ENCODE measurements at regions not wholly inside any gene's neighbourhood (a gene's known extent, or its start where the extent isn't known, plus 50 kb on each side); places are given as distances from the start of the nearest gene placed in this dataset.

DNA sequence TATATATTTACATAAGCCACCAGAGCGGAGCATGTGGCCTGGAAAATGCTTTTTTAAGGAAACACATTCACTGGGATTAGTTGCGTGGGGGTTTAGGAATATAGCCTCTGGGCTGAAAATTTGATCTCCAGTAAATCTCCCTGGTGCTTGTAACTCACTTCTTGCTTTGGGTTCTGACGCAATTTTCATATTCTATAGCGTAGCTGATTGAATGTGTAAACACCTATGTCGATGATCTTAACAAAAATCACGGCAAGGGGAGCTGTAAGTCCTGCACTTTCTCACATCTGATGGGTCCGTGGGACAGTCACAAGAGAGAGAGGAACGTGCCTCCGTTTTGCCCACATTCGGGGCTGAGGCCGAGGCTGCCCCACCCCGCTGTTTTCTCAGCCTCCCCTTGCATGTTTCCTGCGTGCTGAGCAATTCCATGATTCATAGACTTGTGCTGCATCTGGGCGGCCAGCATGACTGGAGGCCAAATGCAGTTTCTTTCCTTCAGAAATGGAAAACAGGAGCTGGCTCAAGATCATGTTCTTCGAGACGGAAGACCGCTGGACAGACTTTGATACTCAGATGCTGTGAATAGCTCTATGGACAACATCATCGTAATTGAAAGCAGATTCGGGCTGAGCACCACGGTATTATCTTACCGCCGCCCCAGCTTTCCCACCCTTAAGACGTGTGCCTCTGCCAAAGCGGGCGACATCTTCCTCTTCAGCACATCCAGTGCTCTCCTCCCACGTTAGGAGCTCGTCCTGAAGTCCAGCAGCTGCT, 109.2 kb downstream of the TMEM18 start:
- H3K27ac ChIP-seq: no peak overlapping the region

DNA sequence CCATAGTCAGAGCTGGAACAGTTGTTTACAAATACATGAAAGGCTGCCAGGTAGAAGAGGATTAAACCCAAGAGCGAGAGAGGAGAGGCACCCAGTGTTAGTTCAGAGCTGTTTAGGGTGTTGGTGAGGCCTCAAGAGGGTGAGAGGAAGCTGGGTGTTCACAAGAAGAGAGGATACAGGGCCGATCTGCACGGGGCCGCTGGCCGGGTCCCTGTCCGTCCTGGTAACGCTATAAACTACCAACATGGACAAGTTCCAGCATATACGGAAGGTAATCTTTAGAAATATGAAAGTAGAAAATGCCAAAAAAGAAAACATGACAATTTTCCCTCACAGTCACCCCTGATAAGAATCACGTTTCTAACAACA, 109.7 kb downstream of the TMEM18 start:
- intact Hi-C loops (cut with DNase I): no loop called here
- no peak overlapping the region for H3K27ac ChIP-seq
- H3K4me1 ChIP-seq: no peaks in the 10 kb centered on the region
- H3K36me3 ChIP-seq: no peaks in the 10 kb centered on the region
- H3K9me3 ChIP-seq: no peaks in the 10 kb centered on the region
- TF ChIP-seq, protein P1, sequence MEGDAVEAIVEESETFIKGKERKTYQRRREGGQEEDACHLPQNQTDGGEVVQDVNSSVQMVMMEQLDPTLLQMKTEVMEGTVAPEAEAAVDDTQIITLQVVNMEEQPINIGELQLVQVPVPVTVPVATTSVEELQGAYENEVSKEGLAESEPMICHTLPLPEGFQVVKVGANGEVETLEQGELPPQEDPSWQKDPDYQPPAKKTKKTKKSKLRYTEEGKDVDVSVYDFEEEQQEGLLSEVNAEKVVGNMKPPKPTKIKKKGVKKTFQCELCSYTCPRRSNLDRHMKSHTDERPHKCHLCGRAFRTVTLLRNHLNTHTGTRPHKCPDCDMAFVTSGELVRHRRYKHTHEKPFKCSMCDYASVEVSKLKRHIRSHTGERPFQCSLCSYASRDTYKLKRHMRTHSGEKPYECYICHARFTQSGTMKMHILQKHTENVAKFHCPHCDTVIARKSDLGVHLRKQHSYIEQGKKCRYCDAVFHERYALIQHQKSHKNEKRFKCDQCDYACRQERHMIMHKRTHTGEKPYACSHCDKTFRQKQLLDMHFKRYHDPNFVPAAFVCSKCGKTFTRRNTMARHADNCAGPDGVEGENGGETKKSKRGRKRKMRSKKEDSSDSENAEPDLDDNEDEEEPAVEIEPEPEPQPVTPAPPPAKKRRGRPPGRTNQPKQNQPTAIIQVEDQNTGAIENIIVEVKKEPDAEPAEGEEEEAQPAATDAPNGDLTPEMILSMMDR (IDR thresholded peaks at IDR 0.05): no peak
- ATAC-seq (no peak), DNase-seq (no peak)
- no peaks in the 10 kb centered on the region for H3K27me3 ChIP-seq (ENCODE audit: low read depth)
- no peak overlapping the region for H3K4me3 ChIP-seq

More for the DNA sequence above, 109.2 kb downstream of the TMEM18 start:
- Histone ChIP-seq H3K27me3 (ENCODE audit: low read depth) (no peaks in the 10 kb centered on the region), H3K36me3 (no peaks in the 10 kb centered on the region), H3K9me3 (no peaks in the 10 kb centered on the region), H3K4me1 (no peaks in the 10 kb centered on the region), H3K4me3 (no peak overlapping the region)
- DNase-seq: no peak
- TF ChIP-seq, protein P1 (IDR thresholded peaks at IDR 0.05): no peak
- ATAC-seq: peak in 1 of 2 donors; percentile 38
- intact Hi-C loops (cut with DNase I): no loop called here

DNA sequence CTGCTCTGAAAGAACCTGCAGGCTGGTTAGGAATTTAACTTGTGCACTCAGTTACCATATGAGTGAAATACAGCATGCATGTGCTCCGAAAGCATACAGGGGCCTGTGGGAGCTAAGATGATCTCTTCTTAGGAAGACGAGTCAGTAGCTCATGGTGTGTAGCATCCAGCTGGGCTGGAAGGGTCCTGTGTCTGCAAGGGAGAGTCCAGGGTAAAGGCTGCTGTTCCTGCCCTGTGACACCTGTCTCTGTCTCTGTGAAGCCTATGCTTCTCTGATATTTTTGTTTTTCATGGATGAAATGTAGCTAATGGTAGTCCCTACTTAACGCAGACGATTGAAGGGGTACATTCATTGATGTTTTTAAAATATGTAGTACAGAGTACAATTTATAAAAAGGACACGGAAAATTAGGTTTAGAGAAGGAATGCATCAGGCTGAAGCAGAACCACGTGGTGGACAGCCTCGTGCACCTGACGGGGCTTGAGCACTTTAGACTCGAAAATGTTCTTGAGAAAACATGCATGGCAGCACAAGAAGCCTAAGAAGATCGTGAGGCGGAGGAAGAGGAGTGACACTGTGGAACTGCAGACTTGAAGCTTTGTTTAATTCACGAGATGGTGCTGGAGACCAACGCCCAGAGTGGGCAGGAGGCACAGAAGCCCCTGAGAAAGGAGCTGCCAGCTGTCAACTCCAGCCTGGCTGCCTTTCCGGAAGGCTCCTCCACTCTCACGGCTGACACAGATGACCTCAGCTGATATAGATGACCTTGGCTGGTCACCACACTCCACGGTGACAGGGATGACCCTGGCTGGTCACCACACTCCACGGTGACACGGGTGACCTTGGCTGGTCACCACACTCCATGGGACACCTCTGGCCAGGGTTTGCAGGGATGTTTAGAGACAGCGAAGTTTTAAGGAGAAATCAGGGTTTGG, 110.6 kb downstream of the TMEM18 start:
- DNase-seq (no peak), ATAC-seq (no peak)
- TF ChIP-seq, protein P1 (IDR thresholded peaks at IDR 0.05): no peak
- intact Hi-C loops (cut with DNase I): no loop called here
- H3K9me3 ChIP-seq: no peaks in the 10 kb centered on the region
- H3K36me3 ChIP-seq: no peaks in the 10 kb centered on the region
- H3K27me3 ChIP-seq (ENCODE audit: low read depth): no peaks in the 10 kb centered on the region
- no peaks in the 10 kb centered on the region for H3K4me1 ChIP-seq
- H3K4me3 ChIP-seq: no peak overlapping the region
- H3K27ac ChIP-seq: no peak overlapping the region

DNA sequence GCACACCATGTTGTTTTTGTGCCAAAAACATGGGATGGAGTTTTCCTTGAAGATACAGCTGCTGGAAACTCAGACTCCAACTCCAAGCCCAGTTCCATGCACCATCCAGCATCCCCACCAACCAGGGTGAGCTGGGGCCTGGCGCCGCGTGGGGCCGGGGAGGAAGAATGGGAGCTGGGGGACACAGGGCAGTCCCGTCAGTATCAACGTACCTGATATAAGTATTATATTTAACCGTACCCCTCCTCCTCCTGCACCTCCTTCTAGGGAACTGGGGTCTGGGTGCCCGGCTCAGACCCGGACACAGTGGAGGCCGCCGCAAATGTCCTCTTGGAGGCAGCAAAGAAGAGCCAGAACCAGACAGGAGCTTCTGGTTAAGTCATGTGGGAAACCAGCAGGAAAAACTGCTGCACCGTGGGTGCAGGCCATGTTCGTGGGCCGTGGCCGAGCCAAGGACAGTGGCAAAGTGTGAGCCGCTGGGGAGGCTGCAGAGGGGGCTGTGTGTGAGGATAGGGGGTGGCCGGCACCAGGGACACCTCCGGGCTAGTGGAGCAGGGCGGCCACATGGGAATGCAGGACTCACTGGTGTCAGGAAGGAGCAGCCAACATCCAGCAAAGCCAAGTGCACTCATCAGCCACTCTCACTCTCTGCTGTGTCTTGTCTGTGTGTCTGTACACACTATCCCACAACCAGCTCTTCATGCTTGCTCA, 112.6 kb downstream of the TMEM18 start:
- DNase-seq: no peak
- intact Hi-C loops (cut with DNase I): no loop called here

DNA sequence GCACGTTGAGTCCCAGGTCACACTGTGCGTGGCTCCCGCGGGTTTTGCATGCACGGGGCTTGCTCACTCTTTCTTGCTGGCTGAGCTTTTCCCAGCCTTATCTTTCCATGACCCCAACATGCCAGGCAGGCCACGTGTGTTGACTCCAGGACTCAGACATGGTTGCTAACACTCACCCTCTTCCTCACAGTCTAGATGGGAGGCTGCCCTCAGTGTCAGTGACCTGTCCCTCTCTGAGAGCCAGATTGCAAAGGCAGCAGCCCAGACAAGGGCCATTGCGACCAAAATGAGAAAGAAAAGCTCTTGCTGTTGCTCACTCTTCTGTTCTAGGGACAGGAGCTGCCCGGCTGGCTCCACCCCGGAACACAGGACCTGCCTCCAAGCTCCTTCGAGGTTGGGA, 113.7 kb downstream of the TMEM18 start:
- intact Hi-C loops (cut with DNase I): no loop called here
- Histone ChIP-seq H3K9me3 (no peaks in the 10 kb centered on the region), H3K4me1 (no peaks in the 10 kb centered on the region), H3K4me3 (no peak overlapping the region), H3K27me3 (ENCODE audit: low read depth) (peaks cover 7% of the 10 kb centered on the region), H3K27ac (no peak overlapping the region), H3K36me3 (no peaks in the 10 kb centered on the region)
- ATAC-seq: no peak
- DNase-seq: no peak
- TF ChIP-seq, protein P1 (IDR thresholded peaks at IDR 0.05): no peak

More for the DNA sequence above, 112.6 kb downstream of the TMEM18 start:
- H3K27ac ChIP-seq: no peak overlapping the region
- no peaks in the 10 kb centered on the region for H3K9me3 ChIP-seq
- TF ChIP-seq, protein P1 (IDR thresholded peaks at IDR 0.05): no peak
- H3K4me1 ChIP-seq: no peaks in the 10 kb centered on the region
- H3K27me3 ChIP-seq (ENCODE audit: low read depth): peaks cover 7% of the 10 kb centered on the region
- ATAC-seq: no peak
- H3K4me3 ChIP-seq: no peak overlapping the region
- H3K36me3 ChIP-seq: no peaks in the 10 kb centered on the region
